ENCODE measurements at regions not wholly inside any gene's neighbourhood (a gene's known extent, or its start where the extent isn't known, plus 50 kb on each side); places are given as distances from the start of the nearest gene placed in this dataset.
"Not testable (repeated sequence)": the region's sequence is repeated elsewhere in the genome, so short reads cannot be mapped to it uniquely, and the experiment has no call there.

DNA sequence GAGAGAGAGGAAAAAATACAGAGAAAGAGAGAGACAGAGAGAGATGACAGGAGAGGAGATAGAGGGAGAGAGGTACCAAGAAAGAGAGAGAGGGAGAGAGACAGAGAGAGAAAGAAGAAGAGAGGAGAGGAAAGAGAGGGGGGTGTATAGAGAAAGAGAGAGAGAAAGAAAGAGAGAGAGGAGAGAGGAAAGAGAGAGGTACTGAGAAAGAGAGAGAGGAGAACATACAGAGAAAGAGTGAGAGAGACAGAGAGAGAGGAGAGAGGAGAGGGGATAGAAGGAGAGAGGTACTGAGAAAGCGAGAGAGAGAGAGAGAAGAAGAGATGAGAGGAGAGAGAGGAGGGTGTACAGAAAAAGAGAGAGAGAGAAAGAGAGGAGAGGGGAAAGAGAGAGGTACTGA, 269.4 kb downstream of the CRLF2 start:
- DNase-seq = no peak

DNA sequence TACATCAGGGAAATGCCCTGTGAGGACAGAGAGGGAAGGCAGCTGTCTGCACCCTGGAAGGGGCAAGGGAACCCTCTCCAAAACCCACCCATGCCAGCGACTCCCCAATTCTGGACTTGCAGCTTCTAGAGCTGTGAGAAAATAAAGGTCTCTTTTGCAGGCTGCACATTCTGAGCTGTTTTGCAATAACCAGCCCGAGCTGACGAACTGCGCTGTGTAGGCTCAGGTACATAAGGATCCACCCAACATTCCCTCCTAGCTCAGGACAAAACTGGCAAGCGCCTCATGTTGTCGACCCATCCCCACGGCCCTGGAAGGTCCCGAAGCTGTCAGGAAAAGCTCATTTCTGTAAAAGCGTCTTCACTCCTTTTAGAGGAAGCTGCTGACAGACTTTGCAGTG, 271.8 kb downstream of the CRLF2 start:
- no peak for DNase-seq

DNA sequence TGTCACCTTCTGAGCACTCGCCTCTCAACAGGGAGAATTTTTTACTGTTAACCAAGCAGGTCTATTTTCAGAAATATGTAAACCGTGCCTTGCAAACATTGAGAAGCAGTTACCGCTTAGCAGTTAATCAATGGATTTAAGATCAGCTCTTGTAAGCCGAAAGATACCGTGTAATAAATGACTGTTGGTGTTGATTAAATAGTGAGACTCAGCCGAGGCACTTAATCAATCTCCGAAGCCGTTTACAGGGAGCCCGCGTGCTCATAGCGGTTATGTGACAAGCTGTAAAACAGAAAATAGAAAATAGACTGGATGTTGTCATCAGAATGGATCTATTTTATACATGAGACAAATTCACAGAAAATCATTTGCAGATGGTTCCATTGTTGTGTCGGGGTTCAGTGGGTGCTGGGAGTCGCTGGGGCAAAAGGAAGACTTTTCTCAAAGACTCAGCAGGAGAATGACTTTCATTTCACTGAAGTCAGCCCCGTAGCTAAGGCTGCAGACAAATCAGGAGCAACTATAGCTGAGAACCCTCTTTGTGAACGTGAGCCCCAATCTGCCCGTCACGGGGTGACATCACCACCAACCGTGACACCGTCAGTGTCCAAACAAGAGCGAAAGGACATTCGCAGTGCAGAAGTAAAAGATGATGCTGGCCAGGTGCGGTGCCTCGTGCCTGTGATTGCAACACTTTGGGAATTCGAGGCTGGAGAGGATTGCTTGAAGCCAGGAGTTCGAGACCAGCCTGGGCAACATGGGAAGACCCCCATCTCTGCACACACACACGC, 275.3 kb downstream of the CRLF2 start:
- DNase-seq = no peak

DNA sequence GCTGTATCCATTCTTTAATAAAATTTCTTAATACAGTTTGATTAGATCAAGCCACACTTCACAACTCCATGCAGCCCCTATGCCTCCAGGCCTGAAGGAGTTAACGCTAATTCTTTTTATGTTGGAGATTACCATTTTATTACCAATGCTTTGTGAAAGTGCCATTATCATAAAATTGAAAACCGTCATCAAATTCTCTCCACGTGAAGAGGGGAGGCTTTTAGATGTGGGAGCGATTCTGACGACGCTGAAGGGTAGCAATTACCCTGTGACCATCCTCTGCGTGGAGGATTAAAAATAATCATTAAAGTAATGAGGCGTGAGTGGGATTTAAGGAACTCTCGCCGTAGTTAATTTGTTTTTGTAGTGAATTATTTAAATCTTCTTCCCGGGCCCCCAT, 278.8 kb downstream of the CRLF2 start:
- no peak for DNase-seq

DNA sequence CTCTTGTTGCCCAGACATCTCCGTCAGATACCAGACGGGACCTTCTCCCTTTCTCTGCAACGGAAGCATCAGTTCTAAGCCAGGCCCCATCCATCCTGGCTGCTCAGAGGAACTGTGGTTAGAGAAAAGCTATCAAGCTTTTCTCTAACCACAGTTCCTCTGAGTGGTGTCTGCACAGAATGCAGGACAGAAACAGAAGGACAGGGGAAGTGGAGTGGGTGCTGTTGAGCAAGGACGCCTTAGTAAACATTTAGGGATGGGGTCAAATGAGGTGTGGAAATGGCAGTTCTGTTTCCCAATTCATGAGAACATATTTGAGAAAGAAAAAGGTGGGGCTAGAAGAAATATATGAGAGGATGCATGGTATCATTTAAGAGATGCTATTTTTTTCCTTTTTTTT, 283.8 kb downstream of the CRLF2 start:
- no peak for DNase-seq

DNA sequence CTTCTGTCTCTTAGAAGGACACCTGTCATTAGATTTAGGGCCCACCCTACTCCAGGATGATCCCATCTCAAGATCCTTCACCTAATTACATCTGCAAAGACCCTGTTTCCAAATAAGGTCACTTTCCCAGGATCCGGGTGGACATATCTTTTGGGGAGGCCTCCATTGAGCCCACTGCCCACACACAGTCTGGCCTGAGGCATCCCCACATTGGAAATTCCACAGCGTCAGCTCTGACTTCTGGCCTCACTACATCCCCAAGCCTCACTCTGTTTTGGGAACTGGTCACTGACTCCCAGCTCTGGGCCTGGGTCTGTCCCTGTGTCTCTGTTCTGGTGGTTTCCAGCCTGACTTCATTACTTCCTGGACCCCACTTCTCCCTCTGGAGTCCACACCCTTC, 285.5 kb downstream of the CRLF2 start:
- no peak for DNase-seq

DNA sequence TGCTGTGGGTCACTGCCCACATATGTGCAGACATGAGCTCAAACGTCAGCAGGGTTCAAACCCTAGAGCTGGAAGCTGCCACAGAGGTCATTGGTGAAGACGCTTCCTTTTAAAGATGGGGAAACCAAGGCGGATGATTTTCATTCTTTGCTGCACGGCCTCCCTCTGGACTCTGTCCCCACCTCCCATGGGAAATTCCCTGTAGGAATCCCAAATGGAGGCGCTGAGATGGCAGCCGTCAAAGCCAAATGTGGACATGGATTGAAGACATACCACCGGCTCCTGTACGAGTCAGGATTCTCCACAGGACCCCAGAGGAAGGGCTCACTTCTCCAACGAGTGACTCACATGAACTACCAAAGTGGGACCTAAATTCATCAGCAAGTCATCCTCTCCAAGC, 286.4 kb downstream of the CRLF2 start:
- DNase-seq = no peak

DNA sequence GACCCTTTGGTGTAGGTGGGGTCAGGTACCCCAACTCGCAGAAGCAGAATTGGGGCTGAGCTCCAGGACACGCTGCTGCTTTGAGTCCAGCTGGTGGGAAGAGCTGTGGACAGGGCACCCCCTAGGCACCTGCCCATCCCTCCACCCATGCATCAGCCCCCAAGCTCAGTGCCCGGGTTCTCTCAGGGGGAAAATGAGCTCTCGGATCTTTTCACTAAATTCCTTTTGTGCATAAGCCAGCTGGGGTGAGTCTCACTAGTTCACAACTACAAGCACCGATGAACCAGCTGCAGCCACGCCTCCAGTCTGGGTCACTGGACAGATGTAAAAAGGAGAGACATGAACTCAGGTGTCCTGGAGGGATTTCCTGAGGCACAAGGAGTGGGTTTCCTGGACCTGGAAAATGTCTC, 286.8 kb downstream of the CRLF2 start:
- DNase-seq = no peak

DNA sequence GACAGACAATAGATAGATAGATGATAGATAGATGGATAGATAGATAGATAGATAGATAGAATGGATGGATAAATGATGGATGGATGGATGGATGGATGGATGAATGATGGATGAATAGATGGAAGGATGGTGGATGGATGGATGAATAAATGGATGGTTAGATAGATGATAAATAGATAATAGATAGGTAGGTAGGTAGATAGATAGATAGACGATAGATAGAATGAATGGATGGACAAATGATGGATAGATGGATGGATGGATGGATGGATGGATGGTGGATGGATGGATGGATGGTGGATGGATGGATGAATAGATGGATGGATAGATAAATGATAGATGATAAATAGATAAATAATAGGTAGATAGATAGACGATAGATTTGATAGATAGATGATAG, 287.4 kb downstream of the CRLF2 start:
- no peak for DNase-seq

DNA sequence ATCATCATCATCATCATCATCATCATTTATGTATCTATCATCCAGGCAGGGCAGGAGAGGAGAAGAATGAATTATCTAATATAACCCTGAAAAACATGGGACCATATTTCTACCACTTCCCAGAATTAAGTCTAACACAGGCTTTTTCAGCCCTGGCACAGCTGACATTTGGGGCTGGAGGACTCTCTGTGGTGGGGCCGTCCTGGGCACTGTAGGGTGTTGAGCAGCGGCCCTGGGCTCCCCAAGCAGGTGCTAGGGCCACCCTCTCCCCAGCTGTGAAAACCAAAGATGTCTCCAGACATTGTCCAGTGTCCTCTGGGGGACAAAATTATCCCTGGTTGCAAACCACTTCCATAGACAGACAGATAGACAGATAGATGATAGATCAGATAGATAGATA, 288.4 kb downstream of the CRLF2 start:
- no peak for DNase-seq

DNA sequence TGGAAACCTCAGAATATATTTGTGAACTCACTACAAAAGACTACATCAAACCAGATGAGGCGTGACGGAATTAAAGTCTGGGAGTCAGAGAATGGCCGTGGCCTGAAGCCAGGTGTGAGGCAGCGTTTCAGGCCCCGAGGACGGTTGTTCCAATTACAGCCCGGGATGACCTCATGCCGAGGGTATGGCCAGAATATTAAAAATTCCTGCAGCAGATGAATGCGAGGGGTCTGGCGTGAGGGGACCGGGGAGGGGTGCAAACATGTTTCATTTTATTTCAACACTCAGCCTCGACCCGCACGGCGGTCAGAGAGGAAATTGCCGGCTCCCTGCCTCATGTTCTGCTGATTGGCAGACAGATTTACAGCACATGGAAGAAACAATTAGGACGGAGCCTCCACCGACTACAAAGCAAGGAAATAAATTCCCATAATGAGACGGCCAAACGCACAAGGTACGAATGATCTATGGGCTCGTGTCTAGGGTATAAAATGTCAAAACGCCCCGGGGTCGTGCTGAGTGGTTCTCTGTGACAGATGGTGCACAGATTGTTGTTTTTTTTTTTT, 289.7 kb downstream of the SHOX start:
- DNase-seq = peak; percentile 88

DNA sequence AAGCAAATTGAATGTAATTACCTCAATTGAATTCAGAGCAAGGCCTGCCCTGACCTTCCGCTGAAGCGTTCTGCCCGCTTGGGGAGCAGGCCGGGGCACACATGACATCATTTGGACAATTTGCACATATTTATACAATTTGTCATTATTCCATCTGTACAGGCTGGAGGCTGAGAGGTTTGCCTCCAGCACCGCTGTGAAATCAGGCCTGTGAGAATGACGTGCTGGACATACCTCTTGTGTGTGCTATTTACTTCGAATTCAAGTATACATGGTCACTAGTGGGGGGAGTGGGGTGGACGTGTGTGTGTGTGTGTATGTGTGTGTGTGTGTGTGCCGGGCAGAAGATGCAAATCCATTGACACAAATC, 285.6 kb downstream of the SHOX start:
- peak; percentile 45 for DNase-seq

DNA sequence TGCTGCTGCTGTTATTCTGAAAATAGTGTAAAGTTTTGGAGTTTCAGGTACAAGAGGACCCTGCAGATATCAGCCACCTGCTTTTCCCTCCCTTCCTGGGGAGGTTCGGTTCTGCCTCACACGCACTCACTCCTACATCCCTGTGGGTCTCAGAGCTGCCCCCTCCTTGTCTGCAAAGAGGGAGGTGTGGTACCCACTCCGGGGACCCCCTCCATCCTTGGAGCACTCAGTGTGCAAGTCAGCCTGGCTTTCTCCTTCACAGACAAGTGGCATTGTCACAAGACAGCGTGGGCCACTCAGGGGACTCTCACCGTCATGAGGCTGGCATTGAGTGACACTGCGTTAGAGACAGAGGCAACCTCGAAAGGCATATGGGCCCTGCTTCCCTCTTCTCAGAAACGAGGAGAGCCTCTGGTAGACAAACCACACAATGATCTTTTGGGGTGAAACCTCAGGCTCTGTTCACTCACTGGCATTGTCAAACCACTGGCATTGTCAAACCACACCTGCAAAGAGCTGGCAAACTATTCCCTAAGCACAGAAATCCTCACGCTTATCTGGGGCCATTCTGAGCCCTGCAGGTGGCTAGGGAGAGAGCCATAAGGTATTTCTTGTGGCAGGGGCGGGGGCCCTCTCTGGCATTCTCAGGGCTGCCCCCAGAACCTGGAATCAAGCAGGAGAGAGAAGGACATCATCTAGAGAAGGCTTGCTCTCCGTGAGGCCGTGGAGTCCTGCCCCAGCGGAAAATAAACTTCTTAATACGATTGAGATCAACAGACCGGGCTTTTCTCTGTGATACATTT, 285.0 kb downstream of the SHOX start:
- peak; percentile 67 for DNase-seq

DNA sequence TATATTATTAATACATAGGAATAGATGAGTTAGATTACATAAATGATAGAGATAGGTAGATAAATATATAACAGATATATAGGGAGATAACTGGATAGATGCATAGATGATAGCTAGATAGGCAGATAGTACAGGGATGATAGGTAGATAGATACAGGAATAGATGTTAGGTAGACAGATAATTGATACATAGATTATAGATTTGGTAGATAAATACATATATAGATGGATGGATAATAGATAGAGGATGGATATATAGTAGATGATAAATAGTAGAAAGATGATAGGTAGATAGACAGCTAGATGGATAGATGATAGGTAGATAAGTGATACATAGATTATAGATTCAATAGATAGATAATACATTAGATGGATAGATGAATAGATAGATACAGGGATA, 283.6 kb downstream of the SHOX start:
- DNase-seq = peak; percentile 56

DNA sequence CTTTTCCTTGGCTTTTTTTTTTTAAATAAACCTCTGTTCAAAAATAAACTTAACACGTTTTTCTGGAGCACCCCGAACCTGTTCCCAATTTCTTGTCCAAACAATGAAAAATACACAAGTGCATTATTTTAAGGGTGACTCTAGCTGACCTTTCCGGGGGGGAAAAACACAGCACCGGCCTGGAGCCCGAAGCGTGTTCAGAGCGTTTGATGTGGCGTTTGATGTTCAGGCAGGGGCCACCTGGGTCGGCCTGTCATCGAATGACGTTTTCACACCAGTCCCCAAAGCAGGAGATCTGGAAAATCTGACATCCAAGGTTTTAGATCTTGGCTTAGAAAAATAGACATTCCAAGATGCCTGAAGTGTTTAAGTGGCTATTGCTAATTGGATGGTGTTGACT, 282.1 kb downstream of the SHOX start:
- DNase-seq = no peak

DNA sequence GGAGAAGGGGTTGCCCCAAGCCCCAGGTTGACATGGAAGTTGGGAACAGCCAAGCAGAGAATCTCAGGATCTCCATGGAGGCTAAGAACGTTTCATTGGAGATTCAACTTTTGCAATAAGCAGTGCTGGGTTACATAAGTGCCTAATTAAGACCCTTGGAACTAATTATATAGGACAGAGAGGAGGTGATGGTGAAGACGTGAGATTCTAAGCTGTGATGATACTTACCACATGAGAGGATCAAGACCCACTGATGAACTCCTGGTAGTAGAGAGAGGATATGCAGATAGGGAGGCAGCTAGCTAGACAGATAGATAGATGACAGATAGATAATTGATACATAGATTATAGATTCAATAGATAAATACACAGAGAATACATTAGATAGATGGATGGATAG, 278.5 kb downstream of the SHOX start:
- not testable (repeated sequence) for DNase-seq

DNA sequence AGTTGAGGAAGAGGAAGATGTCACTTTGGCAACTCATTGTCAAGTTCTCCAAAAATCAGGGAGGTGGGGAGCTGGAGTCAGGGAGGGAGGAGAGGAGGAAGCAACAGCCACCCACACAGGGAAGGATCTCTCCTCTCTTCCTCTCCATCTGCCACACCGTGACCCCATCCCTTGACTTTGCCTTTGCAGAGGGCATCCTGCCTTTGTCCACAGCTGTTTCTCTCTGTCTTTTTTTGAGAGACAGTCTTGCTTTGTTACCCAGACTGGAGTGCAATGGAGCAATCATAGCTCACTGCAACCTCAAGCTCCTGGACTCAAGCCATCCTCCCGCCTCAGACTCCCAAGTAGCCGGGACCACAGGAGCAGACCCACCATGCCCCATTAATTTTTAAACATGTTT, 276.0 kb downstream of the SHOX start:
- no peak for DNase-seq

DNA sequence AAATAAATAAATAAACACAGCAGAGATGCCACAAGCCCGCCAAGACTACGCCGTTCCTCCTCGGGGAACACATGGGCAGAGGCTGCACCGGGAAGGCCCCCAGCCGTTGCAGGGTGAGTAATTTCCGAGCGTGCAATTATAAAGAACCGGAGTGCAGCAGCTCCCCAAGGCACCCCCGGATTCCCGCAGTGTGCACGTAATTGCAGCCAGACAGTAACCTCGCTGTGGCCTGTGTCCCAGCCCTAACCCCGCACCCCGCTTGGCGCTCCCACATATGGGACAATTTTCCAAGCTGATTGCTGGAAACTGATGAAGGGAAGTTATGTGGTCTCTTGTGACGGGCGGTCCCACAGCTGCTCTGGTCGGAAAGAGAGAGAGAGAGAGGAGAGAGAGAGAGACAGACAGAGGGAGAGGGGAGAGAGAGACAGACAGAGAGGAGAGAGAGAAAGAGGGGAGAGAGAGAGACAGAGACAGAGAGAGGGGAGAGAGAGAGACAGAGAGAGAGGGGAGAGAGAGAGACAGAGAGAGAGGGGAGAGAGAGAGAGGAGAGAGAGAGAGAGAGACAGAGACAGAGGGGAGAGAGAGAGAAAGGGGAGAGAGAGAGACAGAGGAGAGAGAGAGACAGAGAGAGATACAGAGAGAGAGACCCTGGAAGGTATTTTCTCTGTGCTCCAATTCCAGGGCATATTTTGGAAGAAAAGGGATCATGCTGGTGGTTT, 275.4 kb downstream of the SHOX start:
- no peak for DNase-seq

DNA sequence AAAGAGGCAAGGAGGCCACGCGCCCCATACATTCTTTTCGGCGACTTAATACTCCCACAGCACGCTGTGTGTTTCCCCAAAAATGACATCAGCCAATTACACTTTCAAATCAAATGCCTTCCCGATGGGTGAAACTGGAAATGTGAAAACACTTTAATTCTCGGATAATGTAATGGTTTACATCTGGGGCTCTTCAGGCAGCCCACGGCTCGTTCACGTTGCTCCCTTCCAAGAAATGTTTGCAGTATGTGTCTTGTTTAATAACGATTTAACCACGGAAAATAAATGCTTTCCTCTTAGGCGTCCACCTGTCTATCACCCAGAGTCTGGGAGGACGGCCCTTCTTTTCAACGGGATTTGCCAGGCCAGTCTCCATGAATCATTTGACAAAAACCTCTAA, 272.5 kb downstream of the SHOX start:
- DNase-seq = no peak

DNA sequence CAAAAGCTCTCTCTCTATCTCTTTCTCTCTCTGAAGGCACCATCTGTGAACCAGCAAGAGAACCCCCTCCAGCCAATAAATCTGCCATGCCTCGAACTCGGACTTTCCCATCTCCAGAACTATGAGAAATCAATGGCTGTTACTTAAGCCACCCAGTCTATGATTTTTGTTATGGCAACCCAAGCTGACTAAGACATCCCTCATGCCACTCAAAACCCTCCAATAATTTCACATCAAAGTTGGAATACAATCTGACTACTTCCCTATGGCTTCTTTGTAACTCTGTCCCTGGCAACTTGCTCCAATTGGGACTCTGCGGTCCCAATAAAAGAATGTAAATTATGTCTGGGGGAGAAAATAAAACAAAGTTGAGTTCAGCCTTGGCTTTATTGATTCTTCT, 265.7 kb downstream of the SHOX start:
- DNase-seq = no peak

DNA sequence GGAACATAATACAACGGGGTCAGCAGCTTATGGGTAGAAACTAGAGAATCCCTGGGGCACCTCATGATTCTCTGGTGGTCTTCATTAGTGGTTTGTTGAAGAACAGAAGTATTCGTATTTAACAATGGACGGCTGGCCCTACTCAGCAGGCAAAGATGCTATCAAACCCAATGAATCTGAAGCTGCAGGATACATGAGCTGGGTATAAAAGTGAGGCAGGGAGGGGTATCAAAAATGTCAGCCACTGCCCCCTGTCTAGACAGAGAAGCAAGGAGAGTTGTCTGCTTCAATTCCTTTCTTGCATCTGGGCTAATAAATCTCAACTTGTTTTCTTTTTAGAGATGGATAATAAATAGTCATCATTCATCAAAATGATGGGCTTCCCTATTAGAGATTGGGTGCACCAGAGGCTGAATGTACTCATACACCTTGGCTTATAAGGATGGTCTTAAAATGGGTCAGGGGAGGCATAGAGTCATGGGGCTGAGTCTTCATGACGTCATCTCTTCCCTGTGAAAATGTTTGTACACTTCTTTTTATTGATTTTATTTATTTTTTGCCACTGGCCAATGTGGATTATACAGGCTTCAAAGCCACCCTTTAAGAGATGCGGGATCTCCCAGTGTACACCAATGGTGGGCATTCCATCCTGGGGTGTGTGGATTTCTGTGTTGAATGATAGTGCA, 259.5 kb downstream of the SHOX start:
- DNase-seq = no peak

DNA sequence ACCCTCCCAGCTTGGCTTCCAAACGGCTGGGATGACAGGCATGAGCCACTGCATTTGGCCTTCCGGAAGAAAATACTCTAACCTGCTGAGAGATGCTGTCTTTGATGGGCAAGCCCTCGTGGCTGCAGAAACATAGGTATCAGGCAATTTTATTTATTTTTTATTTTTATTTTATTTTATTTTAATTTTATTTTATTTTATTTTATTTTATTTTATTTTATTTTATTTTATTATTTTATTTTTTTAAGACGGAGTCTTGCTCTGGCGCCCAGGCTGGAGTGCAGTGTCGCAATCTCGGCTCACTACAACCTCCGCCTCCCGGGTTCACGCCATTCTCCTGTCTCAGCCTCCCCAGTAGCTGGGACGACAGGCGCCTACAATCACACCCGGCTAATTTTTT, 257.1 kb downstream of the SHOX start:
- not testable (repeated sequence) for DNase-seq

DNA sequence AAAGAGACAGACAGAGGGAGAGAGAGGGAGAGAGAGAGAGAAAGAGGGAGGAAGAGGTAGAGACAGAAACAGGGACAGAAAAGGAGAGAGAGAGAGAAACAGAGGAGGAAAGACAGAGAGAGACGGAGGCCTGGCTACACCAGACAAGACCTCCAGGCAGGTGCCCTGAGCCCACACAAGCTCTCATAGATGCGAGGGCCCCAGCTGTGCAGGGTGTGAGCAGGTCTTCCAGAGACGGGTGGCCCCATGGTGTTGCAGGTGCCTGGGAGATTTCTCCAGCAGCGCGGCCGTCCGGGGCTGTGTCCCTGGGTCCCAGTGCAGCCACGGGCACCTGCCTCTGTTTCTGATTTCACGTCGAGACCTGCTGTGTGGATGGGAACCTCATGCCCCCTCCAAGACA, 253.0 kb downstream of the SHOX start:
- no peak for DNase-seq

All from eye (tissue), 1 donor.